B cell (primary cell): ENCODE measurements at regions not wholly inside any gene's neighbourhood (a gene's known extent, or its start where the extent isn't known, plus 50 kb on each side); places are given as distances from the start of the nearest gene placed in this dataset.

ENCODE experiments used
- ATAC-seq: fragments of 200-7000 bp; cut with Tn5 transposase; one replicate; pipeline ENCODE4 v1.10.0; 2021; ENCODE audit warnings: low read depth, mild to moderate bottlenecking, moderate number of reproducible peaks, moderate library complexity
- CTCF ChIA-PET: fragments of 350-600 bp; sonication (Branson Sonifier 250); formaldehyde crosslinking; loops from one replicate; lab custom pipeline; 2021; ENCODE audit warnings: antibody characterized with exemption, inconsistent platforms; lab: Charles Lee
- POLR2A ChIA-PET: fragments of 350-600 bp; sonication (Branson Sonifier 250); formaldehyde crosslinking; loops from one replicate; lab custom pipeline; 2021; ENCODE audit warnings: antibody characterized with exemption; lab: Charles Lee
- DNase-seq: peaks from one replicate; pipeline ENCODE4 v3.0.0; 2013
- H2AFZ ChIP-seq: 2 replicates; pipeline ENCODE4 v1.6.1; 2012; ENCODE audit warnings: mild to moderate bottlenecking, low read depth, low read length; ENCODE audit not compliant: insufficient read depth, poor library complexity, severe bottlenecking
- H3K27ac ChIP-seq, 2 donors: 1 replicate in 1 of 2; 2 replicates in 1 of 2; pipeline ENCODE4 v1.5.1; 2012 to 2013; ENCODE audit warnings: low read length in 2 of 2, mild to moderate bottlenecking in 2 of 2, moderate library complexity in 1 of 2
- H3K27me3 ChIP-seq, 4 experiments: fragments of 200-600 bp in 1 of 4; sonication (generic) in 1 of 4; replicated peaks in 1 of 4; 1 replicate in 2 of 4; 2 replicates in 2 of 4; pipeline versions ENCODE4 v1.6.1 to v1.7.0; 2013 to 2016; ENCODE audit warnings: low read length in 3 of 4, mild to moderate bottlenecking in 2 of 4, mixed read lengths in 1 of 4, moderate library complexity in 1 of 4; ENCODE audit not compliant: insufficient read depth in 4 of 4, control insufficient read depth in 3 of 4; ENCODE audit errors: control extremely low read depth in 1 of 4
- H3K36me3 ChIP-seq, 2 experiments: replicated peaks in 1 of 2; 1 replicate in 1 of 2; 2 replicates in 1 of 2; pipeline versions ENCODE4 v1.6.1 to v1.7.1; 2013; ENCODE audit warnings: low read length in 1 of 2; ENCODE audit not compliant: insufficient read depth in 2 of 2, control insufficient read depth in 1 of 2; ENCODE audit errors: control extremely low read depth in 1 of 2, extremely low read depth in 1 of 2
- H3K4me1 ChIP-seq, 2 donors: fragments of 200-600 bp in 1 of 2; sonication (generic) in 1 of 2; 1 replicate in 1 of 2; 2 replicates in 1 of 2; pipeline versions ENCODE4 v1.5.1 to v1.6.1; 2013 to 2017; ENCODE audit warnings: low read length in 2 of 2; ENCODE audit not compliant: control insufficient read depth in 2 of 2, insufficient read depth in 2 of 2
- H3K4me2 ChIP-seq: replicated peaks from 2 replicates; pipeline ENCODE3; 2012; ENCODE audit warnings: mild to moderate bottlenecking, low read depth, low read length; ENCODE audit not compliant: poor library complexity, severe bottlenecking
- H3K4me3 ChIP-seq, 5 experiments: fragments of 200-600 bp in 1 of 5; sonication (generic) in 1 of 5; 1 replicate in 3 of 5; 2 replicates in 2 of 5; pipeline versions ENCODE4 v1.5.1 to v1.7.0; 2011 to 2016; ENCODE audit warnings: low read length in 4 of 5, mild to moderate bottlenecking in 4 of 5, low read depth in 2 of 5, control low read depth in 1 of 5, moderate library complexity in 1 of 5; ENCODE audit not compliant: insufficient read depth in 1 of 5; ENCODE audit errors: control extremely low read depth in 1 of 5, extremely low read depth in 1 of 5
- H3K79me2 ChIP-seq: fragments of 200-600 bp; sonication (generic); one replicate; pipeline ENCODE4 v1.6.0; 2016; ENCODE audit warnings: low read length; ENCODE audit not compliant: control insufficient read depth, insufficient read depth
- H3K9ac ChIP-seq: fragments of 200-600 bp; sonication (generic); 2 replicates; pipeline ENCODE4 v1.6.1; 2017; ENCODE audit warnings: mild to moderate bottlenecking, low read length, moderate library complexity
- H3K9me3 ChIP-seq, 3 donors: one replicate each; pipeline versions ENCODE4 v1.6.1 to v1.7.1; 2013; ENCODE audit warnings: low read length in 2 of 3; ENCODE audit not compliant: control insufficient read depth in 2 of 3, insufficient read depth in 1 of 3; ENCODE audit errors: control extremely low read depth in 1 of 3
- H4K20me1 ChIP-seq: 2 replicates; pipeline ENCODE4 v1.6.0; 2012; ENCODE audit warnings: mild to moderate bottlenecking, low read length; ENCODE audit not compliant: insufficient read depth, control insufficient read depth, poor library complexity, severe bottlenecking
- H3K27ac Mint-ChIP-seq: one replicate; pipeline ENCODE4 v1.8.0; 2021; ENCODE audit warnings: mixed read lengths
- H3K27me3 Mint-ChIP-seq: one replicate; pipeline ENCODE4 v1.8.0; 2021; ENCODE audit warnings: mixed read lengths
- H3K4me1 Mint-ChIP-seq: one replicate; pipeline ENCODE4 v1.8.0; 2021; ENCODE audit warnings: mixed read lengths
- H3K4me3 Mint-ChIP-seq: one replicate; pipeline ENCODE4 v1.8.0; 2021; ENCODE audit warnings: mixed read lengths
- H3K9me3 Mint-ChIP-seq: one replicate; pipeline ENCODE4 v1.8.0; 2022; ENCODE audit warnings: mixed read lengths; ENCODE audit not compliant: insufficient read depth
- CTCF ChIP-seq: fragments of 200-600 bp; IDR thresholded peaks from one replicate; pipeline ENCODE4 v1.8.0; 2022; ENCODE audit warnings: antibody characterized with exemption, mild to moderate bottlenecking
- EZH2 ChIP-seq: IDR thresholded peaks from 2 replicates; pipeline ENCODE4 v1.6.1; 2012; ENCODE audit warnings: borderline replicate concordance, low read depth, mild to moderate bottlenecking, moderate library complexity, low read length; ENCODE audit not compliant: insufficient read depth, poor library complexity, severe bottlenecking
- WGBS: methylation state at CpG from one replicate; pipeline ENCODE4 v1.1.5; 2013; ENCODE audit warnings: missing lambda C conversion rate; ENCODE audit not compliant: insufficient coverage; 5-methylcytosine and 5-hydroxymethylcytosine counted together
- intact Hi-C: fragments of 100-400 bp; cut with micrococcal nuclease; formaldehyde crosslinking; loops from one replicate; pipeline ENCODE4 v1.10.0; 2022

- no peak overlapping the region for H3K9ac ChIP-seq
- no peak overlapping the region for H3K27ac Mint-ChIP-seq
- intact Hi-C loops = loop anchor here (5.0 to 10.0 kb wide), 3 partner anchors 144 to 1737 kb away; partner anchors contain the start of gene TCEANC
- CTCF ChIA-PET = interaction anchor here (1.1 to 3.0 kb wide), 9 partner anchors 19 to 527 kb away, joined by 3 to 76 read pairs (median 8); partner anchors contain the start of gene GEMIN8
- no peak for TF ChIP-seq EZH2
- no peak for TF ChIP-seq CTCF
- ATAC-seq (no peak), DNase-seq (no peak)
- no peak overlapping the region for H3K4me3 ChIP-seq
- H2AFZ ChIP-seq = no peak overlapping the region
- H3K4me3 Mint-ChIP-seq = no peak overlapping the region
- POLR2A ChIA-PET = no interaction called here
- WGBS = no CpG with 5 or more reads among the region's 2 CpGs
- no peaks in the 10 kb centered on the region for H3K27me3 Mint-ChIP-seq
- no peaks in the 10 kb centered on the region for H4K20me1 ChIP-seq
- H3K4me1 Mint-ChIP-seq = no peaks in the 10 kb centered on the region
- no peaks in the 10 kb centered on the region for H3K9me3 Mint-ChIP-seq
- no peaks in the 10 kb centered on the region for H3K27me3 ChIP-seq
- H3K79me2 ChIP-seq = no peaks in the 10 kb centered on the region
- H3K36me3 ChIP-seq = no peaks in the 10 kb centered on the region
- no peaks in the 10 kb centered on the region for H3K9me3 ChIP-seq
- no peak overlapping the region for H3K27ac ChIP-seq
- H3K4me1 ChIP-seq = no peaks in the 10 kb centered on the region
- no peak overlapping the region for H3K4me2 ChIP-seq
These were observed 61.5 kb upstream of the EGFL6 start for GRCh38 chrX:13507893-13508292.

GRCh38 chrX:13506574-13506973 lies 62.8 kb upstream of the EGFL6 start:
- H2AFZ ChIP-seq = no peak overlapping the region
- Mint-ChIP-seq H3K27me3 (no peaks in the 10 kb centered on the region), H3K4me1 (no peaks in the 10 kb centered on the region), H3K27ac (no peak overlapping the region), H3K4me3 (no peak overlapping the region), H3K9me3 (no peaks in the 10 kb centered on the region)
- H3K36me3 ChIP-seq = no peaks in the 10 kb centered on the region
- H3K27ac ChIP-seq = no peak overlapping the region
- no peak overlapping the region for H3K9ac ChIP-seq
- no peaks in the 10 kb centered on the region for H3K79me2 ChIP-seq
- no CpG with 5 or more reads among the region's 5 CpGs for whole genome bisulfite sequencing
- no peaks in the 10 kb centered on the region for H3K4me1 ChIP-seq
- H3K27me3 ChIP-seq = no peaks in the 10 kb centered on the region
- TF ChIP-seq EZH2 (no peak), CTCF (peak; percentile 79)
- no peaks in the 10 kb centered on the region for H3K9me3 ChIP-seq
- intact Hi-C loops = loop anchor here (5.0 to 10.0 kb wide), 3 partner anchors 146 to 1738 kb away; partner anchors contain the start of gene TCEANC
- ATAC-seq = no peak
- ChIA-PET CTCF (interaction anchor here (0.6 to 3.0 kb wide), 19 partner anchors 15 to 1738 kb away, joined by 3 to 76 read pairs (median 4); partner anchors contain the start of gene GEMIN8), POLR2A (no interaction called here)
- H4K20me1 ChIP-seq = no peaks in the 10 kb centered on the region
- no peak overlapping the region for H3K4me3 ChIP-seq
- no peak overlapping the region for H3K4me2 ChIP-seq
- DNase-seq = peak; percentile 58
